Endothelial cell of umbilical vein (primary cell): ENCODE measurements at regions not wholly inside any gene's neighbourhood (a gene's known extent, or its start where the extent isn't known, plus 50 kb on each side); places are given as distances from the start of the nearest gene placed in this dataset.

Source experiments
- BruUV-seq: library from RNA; stranded (reverse); fragments of 400-500 nt; replicated peaks from 2 replicates; lab custom pipeline; 2021; lab: Mats Ljungman, UMichigan
- CTCF ChIA-PET: fragments of 300-600, 350-600 bp; sonication (Branson Sonifier 250); formaldehyde crosslinking; loops from one replicate; lab custom pipeline; 2021; ENCODE audit warnings: antibody characterized with exemption, inconsistent platforms; lab: Charles Lee
- POLR2A ChIA-PET: fragments of 300-600, 350-600 bp; sonication (Branson Sonifier 250); formaldehyde crosslinking; loops from one replicate; lab custom pipeline; 2021; ENCODE audit warnings: antibody characterized with exemption, inconsistent platforms; lab: Charles Lee
- DNase-seq: peaks from one replicate; pipeline ENCODE4 v3.0.0-alpha.2; 2011; ENCODE audit warnings: low read depth, low spot score
- FAIRE-seq: peaks from 2 replicates; lab custom pipeline; 2011; peaks lifted over from hg19 to GRCh38; lab: Jason Lieb, UNC
- H2AFZ ChIP-seq: 2 replicates; pipeline ENCODE4 v1.6.0; 2012; ENCODE audit warnings: low read depth, low read length, control low read depth, inconsistent platforms
- H3K27ac ChIP-seq: 2 replicates; pipeline ENCODE4 v1.5.1; 2011; ENCODE audit warnings: low read depth, mild to moderate bottlenecking, control low read depth, low read length, moderate library complexity; ENCODE audit not compliant: insufficient read depth
- H3K27me3 ChIP-seq, 2 experiments: 2 replicates each; pipeline versions ENCODE4 v1.6.0 to v1.6.1; 2011; ENCODE audit warnings: low read length in 2 of 2, mixed read lengths in 1 of 2; ENCODE audit not compliant: control insufficient read depth in 2 of 2, insufficient read depth in 2 of 2
- H3K36me3 ChIP-seq, 2 experiments: 2 replicates in 1 of 2; 3 replicates in 1 of 2; pipeline ENCODE4 v1.5.1; 2011; ENCODE audit warnings: low read length in 2 of 2, mild to moderate bottlenecking in 1 of 2, moderate library complexity in 1 of 2; ENCODE audit not compliant: control insufficient read depth in 2 of 2, insufficient read depth in 2 of 2; ENCODE audit errors: extremely low read depth in 1 of 2
- H3K4me1 ChIP-seq: 3 replicates; pipeline ENCODE4 v1.5.1; 2011; ENCODE audit warnings: mild to moderate bottlenecking, low read length; ENCODE audit not compliant: control insufficient read depth, insufficient read depth; ENCODE audit errors: extremely low read depth
- H3K4me2 ChIP-seq: 2 replicates; pipeline ENCODE4 v1.6.1; 2011; ENCODE audit warnings: low read length, control low read depth, mixed read lengths; ENCODE audit not compliant: insufficient read depth
- H3K4me3 ChIP-seq, 3 experiments: fragments of 200-600 bp in 1 of 3; sonication (generic), shearing (Covaris generic) in 1 of 3; replicated peaks in 1 of 3; 2 replicates each; pipeline ENCODE4 v1.5.1; 2011 to 2016; ENCODE audit warnings: control low read depth in 3 of 3, low read length in 3 of 3, mild to moderate bottlenecking in 2 of 3, inconsistent platforms in 1 of 3, low read depth in 1 of 3, moderate library complexity in 1 of 3; ENCODE audit not compliant: insufficient read depth in 1 of 3
- H3K79me2 ChIP-seq: 2 replicates; pipeline ENCODE4 v1.6.0; 2012; ENCODE audit warnings: low read length, inconsistent platforms; ENCODE audit not compliant: control insufficient read depth, insufficient read depth
- H3K9ac ChIP-seq: replicated peaks from 2 replicates; pipeline ENCODE3; 2011; ENCODE audit warnings: low read length, control low read depth; ENCODE audit not compliant: insufficient read depth; ENCODE audit errors: extremely low read depth
- H3K9me1 ChIP-seq: replicated peaks from 3 replicates; pipeline ENCODE4 v1.6.0; 2011; ENCODE audit warnings: mild to moderate bottlenecking, low read length; ENCODE audit not compliant: control insufficient read depth, insufficient read depth; ENCODE audit errors: extremely low read depth
- H3K9me3 ChIP-seq: replicated peaks from 2 replicates; pipeline ENCODE4 v1.5.1; 2012; ENCODE audit warnings: low read length, inconsistent platforms; ENCODE audit not compliant: control insufficient read depth, insufficient read depth
- H4K20me1 ChIP-seq: replicated peaks from 2 replicates; pipeline ENCODE3; 2011; ENCODE audit warnings: mild to moderate bottlenecking, low read length; ENCODE audit not compliant: control insufficient read depth, insufficient read depth; ENCODE audit errors: extremely low read depth
- EZH2 ChIP-seq: IDR thresholded peaks from 2 replicates; pipeline ENCODE4 v1.6.1; 2012; ENCODE audit warnings: borderline replicate concordance, low read depth, mild to moderate bottlenecking, moderate library complexity, low read length, inconsistent platforms; ENCODE audit not compliant: severe bottlenecking
- FOS ChIP-seq: IDR thresholded peaks from 2 replicates; pipeline ENCODE4 v1.6.1; 2011; ENCODE audit warnings: mild to moderate bottlenecking, low read length, moderate library complexity, borderline replicate concordance; ENCODE audit not compliant: insufficient read depth
- GATA2 ChIP-seq: IDR thresholded peaks from 2 replicates; pipeline ENCODE4 v1.7.0; 2011; ENCODE audit warnings: low read depth, mild to moderate bottlenecking, moderate library complexity, mixed read lengths, low read length; ENCODE audit not compliant: insufficient read length, insufficient read depth
- JUN ChIP-seq: IDR thresholded peaks from 2 replicates; pipeline ENCODE4 v1.6.1; 2011; ENCODE audit warnings: borderline replicate concordance, low read depth; ENCODE audit not compliant: insufficient read length, insufficient read depth
- MYC ChIP-seq: IDR thresholded peaks from one replicate; pipeline ENCODE4 v1.6.1; 2011; ENCODE audit warnings: mild to moderate bottlenecking, low read depth, low read length
- POLR2A ChIP-seq: IDR thresholded peaks from 2 replicates; pipeline ENCODE4 v1.6.1; 2012; ENCODE audit warnings: low read depth, mild to moderate bottlenecking, control low read depth, low read length
- POLR2AphosphoS5 ChIP-seq: IDR thresholded peaks from 2 replicates; pipeline ENCODE4 v1.6.1; 2012; ENCODE audit warnings: low read depth, mild to moderate bottlenecking, control low read depth, low read length, moderate library complexity; ENCODE audit not compliant: insufficient read depth
- dilution Hi-C: fragments of 300-500 bp; cut with MboI; formaldehyde crosslinking; loops from one replicate; pipeline ENCODE4 v1.15.0; 2019; ENCODE audit warnings: low sequenced_read_pairs; ENCODE audit not compliant: extremely low pct_ligation_motif_present
- intact Hi-C: fragments of 100-400 bp; cut with micrococcal nuclease; formaldehyde crosslinking; loops from one replicate; pipeline ENCODE4 v1.10.0; 2022
- TF ChIP-seq, protein P1 (sequence below): IDR thresholded peaks from 2 replicates; pipeline ENCODE4 v1.6.1; 2011; ENCODE audit not compliant: insufficient read depth, insufficient read length
- TF ChIP-seq, protein P2 (sequence below), 2 donors: IDR thresholded peaks; 1 replicate in 1 of 2; 2 replicates in 1 of 2; pipeline ENCODE4 v1.5.1; 2011; ENCODE audit warnings: low read length in 2 of 2, mild to moderate bottlenecking in 2 of 2, moderate library complexity in 2 of 2, control low read depth in 1 of 2, inconsistent platforms in 1 of 2, low read depth in 1 of 2; ENCODE audit not compliant: insufficient read depth in 1 of 2; ENCODE audit errors: extremely low read depth in 1 of 2

DNA sequence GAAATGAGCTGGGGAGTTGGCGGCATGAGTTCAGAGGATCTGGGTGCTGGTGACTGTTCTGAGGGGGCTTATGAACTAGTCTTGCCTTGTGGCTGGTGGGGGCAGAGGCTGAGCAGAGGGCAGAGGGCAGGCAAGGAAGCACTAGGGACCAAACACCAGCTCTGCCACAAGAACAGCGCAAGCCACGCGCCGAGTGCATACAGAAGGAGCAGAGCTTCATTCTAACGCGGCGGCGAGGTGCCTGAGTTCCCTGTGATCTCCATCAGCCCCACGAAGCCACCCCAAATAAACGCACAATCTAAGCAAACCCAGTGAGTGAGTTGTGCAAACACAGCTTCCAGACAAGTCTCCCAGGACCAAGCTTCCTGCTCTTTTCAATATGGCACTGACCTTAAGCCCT lies 110.6 kb upstream of the ALDH1B1 start:
- no peaks in the 10 kb centered on the region for H3K79me2 ChIP-seq
- no peaks in the 10 kb centered on the region for H3K36me3 ChIP-seq
- H2AFZ ChIP-seq, result no peak overlapping the region
- no peaks in the 10 kb centered on the region for H4K20me1 ChIP-seq
- H3K4me3 ChIP-seq, result no peak overlapping the region
- DNase-seq (no peak), FAIRE-seq (no peak)
- H3K4me1 ChIP-seq, result no peaks in the 10 kb centered on the region
- intact Hi-C loops, result no loop called here
- ChIA-PET POLR2A (no interaction called here), CTCF (no interaction called here)
- TF ChIP-seq FOS, result no peak
- TF ChIP-seq, protein P1, sequence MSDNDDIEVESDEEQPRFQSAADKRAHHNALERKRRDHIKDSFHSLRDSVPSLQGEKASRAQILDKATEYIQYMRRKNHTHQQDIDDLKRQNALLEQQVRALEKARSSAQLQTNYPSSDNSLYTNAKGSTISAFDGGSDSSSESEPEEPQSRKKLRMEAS, result no peak
- TF ChIP-seq POLR2AphosphoS5, result no peak
- TF ChIP-seq, protein P2, sequence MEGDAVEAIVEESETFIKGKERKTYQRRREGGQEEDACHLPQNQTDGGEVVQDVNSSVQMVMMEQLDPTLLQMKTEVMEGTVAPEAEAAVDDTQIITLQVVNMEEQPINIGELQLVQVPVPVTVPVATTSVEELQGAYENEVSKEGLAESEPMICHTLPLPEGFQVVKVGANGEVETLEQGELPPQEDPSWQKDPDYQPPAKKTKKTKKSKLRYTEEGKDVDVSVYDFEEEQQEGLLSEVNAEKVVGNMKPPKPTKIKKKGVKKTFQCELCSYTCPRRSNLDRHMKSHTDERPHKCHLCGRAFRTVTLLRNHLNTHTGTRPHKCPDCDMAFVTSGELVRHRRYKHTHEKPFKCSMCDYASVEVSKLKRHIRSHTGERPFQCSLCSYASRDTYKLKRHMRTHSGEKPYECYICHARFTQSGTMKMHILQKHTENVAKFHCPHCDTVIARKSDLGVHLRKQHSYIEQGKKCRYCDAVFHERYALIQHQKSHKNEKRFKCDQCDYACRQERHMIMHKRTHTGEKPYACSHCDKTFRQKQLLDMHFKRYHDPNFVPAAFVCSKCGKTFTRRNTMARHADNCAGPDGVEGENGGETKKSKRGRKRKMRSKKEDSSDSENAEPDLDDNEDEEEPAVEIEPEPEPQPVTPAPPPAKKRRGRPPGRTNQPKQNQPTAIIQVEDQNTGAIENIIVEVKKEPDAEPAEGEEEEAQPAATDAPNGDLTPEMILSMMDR (IDR thresholded peaks at IDR 0.05; ENCODE audit: extremely low read depth in 1 of 2, insufficient read depth in 1 of 2, low read depth in 1 of 2, low read length in 2 of 2), result no peak
- TF ChIP-seq GATA2, result no peak
- no peak for TF ChIP-seq EZH2
- no peak for TF ChIP-seq MYC
- no peak for TF ChIP-seq POLR2A
- no peak for TF ChIP-seq JUN
- dilution Hi-C loops, result no loop called here
- H3K4me2 ChIP-seq, result no peak overlapping the region
- BruUV-seq, result no TSS peak
- peaks cover 2 to 9% of the 10 kb centered on the region in 2 experiments for H3K27me3 ChIP-seq
- H3K9me3 ChIP-seq, result no peaks in the 10 kb centered on the region
- H3K27ac ChIP-seq, result no peak overlapping the region
- H3K9ac ChIP-seq, result no peak overlapping the region
- no peaks in the 10 kb centered on the region for H3K9me1 ChIP-seq
